ENCODE measurements at regions not wholly inside any gene's neighbourhood (a gene's known extent, or its start where the extent isn't known, plus 50 kb on each side); places are given as distances from the start of the nearest gene placed in this dataset.

- H3K27me3 ChIP-seq (ENCODE audit: low read depth, low read length), result no peaks in the 10 kb centered on the region
- H3K9ac ChIP-seq (ENCODE audit: low read length), result no peak overlapping the region
- no peak overlapping the region for H3K4me3 ChIP-seq (ENCODE audit: low read length)
- TF ChIP-seq CTCF (IDR thresholded peaks at IDR 0.05; ENCODE audit: low read depth, low read length), result no peak
- no peak for TF ChIP-seq EZH2phosphoT487 (IDR thresholded peaks at IDR 0.05; ENCODE audit: low read depth)
- no peaks in the 10 kb centered on the region for H3K36me3 ChIP-seq (replicated peaks; ENCODE audit: low read depth, low read length)
- H4K20me1 ChIP-seq (ENCODE audit: insufficient read depth, low read length), result no peaks in the 10 kb centered on the region
- H3K27ac ChIP-seq (ENCODE audit: low read length), result no peak overlapping the region
- no peak overlapping the region for H2AFZ ChIP-seq (ENCODE audit: low read depth, low read length)
- H3K4me1 ChIP-seq (ENCODE audit: low read length), result no peaks in the 10 kb centered on the region
- H3K79me2 ChIP-seq (ENCODE audit: low read length), result no peaks in the 10 kb centered on the region
- H3K9me3 ChIP-seq (ENCODE audit: insufficient read depth, low read length), result no peaks in the 10 kb centered on the region
- no peak overlapping the region for H3K4me2 ChIP-seq (ENCODE audit: low read length)
Observed at GRCh38 chr5:114055318-114056184, 306.3 kb upstream of the KCNN2 start.

GRCh38 chr5:114056185-114056538 lies 305.7 kb upstream of the KCNN2 start:
- H3K4me3 ChIP-seq (ENCODE audit: low read length), result no peak overlapping the region
- no peak overlapping the region for H3K9ac ChIP-seq (ENCODE audit: low read length)
- H3K27ac ChIP-seq (ENCODE audit: low read length), result no peak overlapping the region
- TF ChIP-seq CTCF (IDR thresholded peaks at IDR 0.05; ENCODE audit: low read depth, low read length) (no peak), EZH2phosphoT487 (IDR thresholded peaks at IDR 0.05; ENCODE audit: low read depth) (no peak)
- no peak overlapping the region for H2AFZ ChIP-seq (ENCODE audit: low read depth, low read length)
- H3K79me2 ChIP-seq (ENCODE audit: low read length), result no peaks in the 10 kb centered on the region
- no peaks in the 10 kb centered on the region for H3K27me3 ChIP-seq (ENCODE audit: low read depth, low read length)
- H4K20me1 ChIP-seq (ENCODE audit: insufficient read depth, low read length), result no peaks in the 10 kb centered on the region
- no peaks in the 10 kb centered on the region for H3K9me3 ChIP-seq (ENCODE audit: insufficient read depth, low read length)
- no peak overlapping the region for H3K4me2 ChIP-seq (ENCODE audit: low read length)
- no peaks in the 10 kb centered on the region for H3K36me3 ChIP-seq (replicated peaks; ENCODE audit: low read depth, low read length)
- no peaks in the 10 kb centered on the region for H3K4me1 ChIP-seq (ENCODE audit: low read length)

DNA sequence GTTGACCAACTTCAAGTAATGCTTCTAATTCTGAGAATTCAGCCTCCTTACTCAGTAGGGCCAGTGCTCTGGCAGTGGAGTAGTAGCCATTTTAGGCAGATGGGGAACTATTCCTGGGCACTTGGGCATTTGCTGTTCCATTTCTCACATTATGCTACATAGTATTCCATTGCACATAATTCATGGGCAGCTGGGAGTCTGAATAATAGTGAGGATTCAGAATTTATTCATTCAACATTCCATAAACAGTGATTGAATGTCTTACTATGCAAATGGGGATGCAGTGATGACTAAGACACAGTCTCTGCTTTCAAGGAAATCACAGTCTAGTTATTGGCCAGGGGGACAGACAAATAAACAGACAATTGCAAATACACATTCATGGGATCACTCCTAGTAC lies 301.0 kb upstream of the KCNN2 start:
- no peak overlapping the region for H3K9ac ChIP-seq (ENCODE audit: low read length)
- H4K20me1 ChIP-seq (ENCODE audit: insufficient read depth, low read length), result no peaks in the 10 kb centered on the region
- H3K27ac ChIP-seq (ENCODE audit: low read length), result no peak overlapping the region
- TF ChIP-seq CTCF (IDR thresholded peaks at IDR 0.05; ENCODE audit: low read depth, low read length) (no peak), EZH2phosphoT487 (IDR thresholded peaks at IDR 0.05; ENCODE audit: low read depth) (no peak)
- no peaks in the 10 kb centered on the region for H3K36me3 ChIP-seq (replicated peaks; ENCODE audit: low read depth, low read length)
- no peak overlapping the region for H3K4me2 ChIP-seq (ENCODE audit: low read length)
- H3K4me1 ChIP-seq (ENCODE audit: low read length), result no peaks in the 10 kb centered on the region
- H3K4me3 ChIP-seq (ENCODE audit: low read length), result no peak overlapping the region
- H3K9me3 ChIP-seq (ENCODE audit: insufficient read depth, low read length), result no peaks in the 10 kb centered on the region
- no peak overlapping the region for H2AFZ ChIP-seq (ENCODE audit: low read depth, low read length)
- H3K79me2 ChIP-seq (ENCODE audit: low read length), result no peaks in the 10 kb centered on the region
- no peaks in the 10 kb centered on the region for H3K27me3 ChIP-seq (ENCODE audit: low read depth, low read length)

DNA sequence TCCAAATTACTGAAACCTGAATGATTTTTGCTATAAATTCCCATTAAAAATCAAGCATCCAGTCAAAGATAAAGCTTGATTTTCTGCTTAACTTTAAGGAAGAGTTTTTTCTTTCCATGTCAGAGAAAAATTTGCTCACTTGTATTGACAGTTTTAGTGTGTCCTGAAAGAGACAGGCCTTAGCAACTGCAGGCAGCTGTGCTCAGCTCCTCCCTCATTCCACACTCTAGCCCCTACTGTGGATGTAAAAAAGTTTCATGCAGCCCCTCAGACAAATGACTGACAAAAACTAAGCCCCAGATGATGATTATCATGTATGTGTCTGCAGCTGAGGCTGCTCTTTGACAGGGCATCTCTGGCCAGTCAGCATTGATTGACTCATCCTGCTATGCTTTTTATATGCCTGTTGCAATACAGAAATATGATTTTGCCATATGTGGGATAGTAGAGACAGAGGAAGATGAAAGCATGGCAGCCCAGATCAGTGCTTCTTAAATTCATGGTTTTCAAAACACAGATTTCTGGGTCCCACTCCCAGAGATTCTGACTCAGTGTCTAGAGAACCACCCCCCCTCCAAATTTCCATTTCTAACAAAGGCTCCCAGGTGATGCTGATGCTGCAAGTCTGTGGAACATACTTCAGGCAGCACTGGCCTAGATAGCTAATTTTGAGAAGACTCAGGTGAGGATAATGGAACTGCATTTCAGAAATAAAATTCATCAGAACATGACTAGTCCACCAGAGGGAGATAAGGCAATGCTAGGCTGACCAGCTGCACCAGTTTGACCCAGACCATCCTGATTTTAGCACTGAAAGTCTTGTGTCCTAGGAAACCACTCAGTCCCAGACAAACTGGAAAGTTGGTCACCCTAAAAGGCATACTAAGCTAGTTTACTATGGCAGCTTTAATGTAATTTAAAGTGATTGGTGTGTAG lies 298.7 kb upstream of the KCNN2 start:
- no peak overlapping the region for H3K9ac ChIP-seq (ENCODE audit: low read length)
- H3K9me3 ChIP-seq (ENCODE audit: insufficient read depth, low read length), result no peaks in the 10 kb centered on the region
- no peak overlapping the region for H3K4me3 ChIP-seq (ENCODE audit: low read length)
- no peak overlapping the region for H2AFZ ChIP-seq (ENCODE audit: low read depth, low read length)
- no peak overlapping the region for H3K4me2 ChIP-seq (ENCODE audit: low read length)
- no peak for TF ChIP-seq EZH2phosphoT487 (IDR thresholded peaks at IDR 0.05; ENCODE audit: low read depth)
- TF ChIP-seq CTCF (IDR thresholded peaks at IDR 0.05; ENCODE audit: low read depth, low read length), result no peak
- no peaks in the 10 kb centered on the region for H3K79me2 ChIP-seq (ENCODE audit: low read length)
- H3K36me3 ChIP-seq (replicated peaks; ENCODE audit: low read depth, low read length), result no peaks in the 10 kb centered on the region
- H3K27me3 ChIP-seq (ENCODE audit: low read depth, low read length), result no peaks in the 10 kb centered on the region
- H3K4me1 ChIP-seq (ENCODE audit: low read length), result no peaks in the 10 kb centered on the region
- H3K27ac ChIP-seq (ENCODE audit: low read length), result no peak overlapping the region
- H4K20me1 ChIP-seq (ENCODE audit: insufficient read depth, low read length), result no peaks in the 10 kb centered on the region
